Sigmoid colon (tissue), 4 donors: ENCODE measurements at regions not wholly inside any gene's neighbourhood (a gene's known extent, or its start where the extent isn't known, plus 50 kb on each side); places are given as distances from the start of the nearest gene placed in this dataset.

ENCODE experiments used
- POLR2A ChIP-seq, 2 donors: fragments of 450-650 bp; IDR thresholded peaks; one replicate each; pipeline ENCODE4 v1.6.1; 2016; ENCODE audit warnings: antibody characterized with exemption in 2 of 2, mild to moderate bottlenecking in 2 of 2, moderate library complexity in 2 of 2
- POLR2AphosphoS5 ChIP-seq, 4 donors: sonication (generic); formaldehyde crosslinking; IDR thresholded peaks; one replicate each; pipeline ENCODE4 v1.6.1; 2017; ENCODE audit warnings: antibody characterized with exemption in 4 of 4
- TF ChIP-seq, protein P1 (sequence below), 4 experiments: fragments of 450-650 bp in 3 of 4; fragments of 200-600 bp in 1 of 4; IDR thresholded peaks; one replicate each; pipeline ENCODE4 v1.5.1; 2016 to 2019; ENCODE audit warnings: antibody characterized with exemption in 4 of 4, mild to moderate bottlenecking in 3 of 4, moderate library complexity in 2 of 4

DNA sequence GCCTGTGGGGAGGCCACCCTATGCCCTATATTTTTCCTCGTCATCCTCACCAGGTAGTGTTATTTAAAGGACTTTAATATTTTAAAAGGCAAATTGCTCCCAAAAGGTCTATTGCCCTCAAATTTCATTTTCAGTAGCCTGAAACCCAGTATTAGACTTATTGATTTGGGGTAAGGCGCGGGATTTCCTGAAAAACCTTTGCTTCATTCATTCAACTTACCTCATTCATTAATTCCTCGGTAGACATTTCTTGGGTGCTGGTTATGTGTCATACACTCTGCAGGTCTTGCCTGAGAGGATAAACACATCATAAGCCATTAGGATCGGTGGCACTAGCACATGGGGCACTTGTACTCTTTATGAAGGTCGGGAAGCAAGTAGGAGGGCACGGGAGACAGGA lies 99.2 kb downstream of the ARF6 start:
- TF ChIP-seq, protein P1, sequence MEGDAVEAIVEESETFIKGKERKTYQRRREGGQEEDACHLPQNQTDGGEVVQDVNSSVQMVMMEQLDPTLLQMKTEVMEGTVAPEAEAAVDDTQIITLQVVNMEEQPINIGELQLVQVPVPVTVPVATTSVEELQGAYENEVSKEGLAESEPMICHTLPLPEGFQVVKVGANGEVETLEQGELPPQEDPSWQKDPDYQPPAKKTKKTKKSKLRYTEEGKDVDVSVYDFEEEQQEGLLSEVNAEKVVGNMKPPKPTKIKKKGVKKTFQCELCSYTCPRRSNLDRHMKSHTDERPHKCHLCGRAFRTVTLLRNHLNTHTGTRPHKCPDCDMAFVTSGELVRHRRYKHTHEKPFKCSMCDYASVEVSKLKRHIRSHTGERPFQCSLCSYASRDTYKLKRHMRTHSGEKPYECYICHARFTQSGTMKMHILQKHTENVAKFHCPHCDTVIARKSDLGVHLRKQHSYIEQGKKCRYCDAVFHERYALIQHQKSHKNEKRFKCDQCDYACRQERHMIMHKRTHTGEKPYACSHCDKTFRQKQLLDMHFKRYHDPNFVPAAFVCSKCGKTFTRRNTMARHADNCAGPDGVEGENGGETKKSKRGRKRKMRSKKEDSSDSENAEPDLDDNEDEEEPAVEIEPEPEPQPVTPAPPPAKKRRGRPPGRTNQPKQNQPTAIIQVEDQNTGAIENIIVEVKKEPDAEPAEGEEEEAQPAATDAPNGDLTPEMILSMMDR (IDR thresholded peaks at IDR 0.05), result no peak
- TF ChIP-seq POLR2AphosphoS5 (IDR thresholded peaks at IDR 0.05) (no peak), POLR2A (IDR thresholded peaks at IDR 0.05) (no peak)
